ENCODE measurements at regions not wholly inside any gene's neighbourhood (a gene's known extent, or its start where the extent isn't known, plus 50 kb on each side); places are given as distances from the start of the nearest gene placed in this dataset.

- TF ChIP-seq ZNF24 (IDR thresholded peaks at IDR 0.05) = no peak
- no peak for TF ChIP-seq ZBTB44 (CRISPR knock-in tag; IDR thresholded peaks at IDR 0.05)
- no peak for TF ChIP-seq RXRA (CRISPR knock-in tag; IDR thresholded peaks at IDR 0.05)
- no peak for TF ChIP-seq CTCF (CRISPR knock-in tag; IDR thresholded peaks at IDR 0.05)
Measured at GRCh38 chr16:17705847-17706246, 235.1 kb upstream of the XYLT1 start.

Measured in HepG2 (cell line).